ENCODE measurements at regions not wholly inside any gene's neighbourhood (a gene's known extent, or its start where the extent isn't known, plus 50 kb on each side); places are given as distances from the start of the nearest gene placed in this dataset.
"Not testable (repeated sequence)": the region's sequence is repeated elsewhere in the genome, so short reads cannot be mapped to it uniquely, and the experiment has no call there.

DNA sequence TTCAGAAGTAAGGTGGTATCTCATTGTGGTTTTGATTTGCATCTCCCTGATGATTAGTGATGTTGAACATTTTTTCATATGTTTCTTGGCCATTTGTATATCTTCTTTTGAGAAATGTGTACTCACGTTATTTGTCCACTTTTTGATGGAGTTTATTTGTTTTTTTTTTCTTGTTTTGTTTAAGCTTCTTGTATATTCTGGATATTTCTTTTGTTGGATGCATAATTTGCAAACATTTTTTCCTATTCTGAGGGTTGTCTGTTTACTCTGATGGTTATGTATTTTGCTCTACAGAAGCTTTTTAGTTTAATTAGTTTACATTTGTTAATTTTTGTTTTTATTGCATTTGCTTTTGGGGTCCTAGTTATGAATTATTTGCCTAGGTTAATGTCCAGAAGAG lies 927.4 kb upstream of the LRFN5 start:
- no peak for DNase-seq (ENCODE audit: low read depth)
- no peak for TF ChIP-seq CTCF (IDR thresholded peaks at IDR 0.05; ENCODE audit: control insufficient read depth, extremely low read depth, insufficient read depth)
- H3K4me3 ChIP-seq (ENCODE audit: low read depth, low read length) = no peak overlapping the region

GRCh38 chr14:40677206-40677605 lies 929.5 kb upstream of the LRFN5 start:
- not testable (repeated sequence) for H3K4me3 ChIP-seq (ENCODE audit: low read depth, low read length); DNase-seq (ENCODE audit: low read depth)

DNA sequence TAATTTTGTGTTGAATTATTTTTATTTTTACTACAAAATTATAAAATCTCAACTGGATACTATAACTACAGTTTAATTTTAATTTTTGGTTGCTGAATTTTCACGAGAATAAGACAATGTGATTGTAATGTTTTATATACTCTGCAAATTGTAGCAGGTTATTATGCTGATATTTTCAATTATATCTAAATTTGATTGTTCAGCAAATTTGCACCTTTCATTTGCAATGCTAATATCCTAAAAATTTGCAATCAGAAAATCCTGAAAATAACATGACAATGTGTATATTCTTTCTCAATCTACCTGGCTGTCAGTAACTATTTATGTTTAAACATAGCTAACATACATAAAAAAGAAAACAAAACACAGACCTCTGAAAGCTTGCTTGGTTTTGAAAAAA lies 932.2 kb upstream of the LRFN5 start:
- no peak overlapping the region for H3K4me3 ChIP-seq (ENCODE audit: low read depth, low read length)
- DNase-seq (ENCODE audit: low read depth) = no peak
- no peak for TF ChIP-seq CTCF (IDR thresholded peaks at IDR 0.05; ENCODE audit: control insufficient read depth, extremely low read depth, insufficient read depth)

DNA sequence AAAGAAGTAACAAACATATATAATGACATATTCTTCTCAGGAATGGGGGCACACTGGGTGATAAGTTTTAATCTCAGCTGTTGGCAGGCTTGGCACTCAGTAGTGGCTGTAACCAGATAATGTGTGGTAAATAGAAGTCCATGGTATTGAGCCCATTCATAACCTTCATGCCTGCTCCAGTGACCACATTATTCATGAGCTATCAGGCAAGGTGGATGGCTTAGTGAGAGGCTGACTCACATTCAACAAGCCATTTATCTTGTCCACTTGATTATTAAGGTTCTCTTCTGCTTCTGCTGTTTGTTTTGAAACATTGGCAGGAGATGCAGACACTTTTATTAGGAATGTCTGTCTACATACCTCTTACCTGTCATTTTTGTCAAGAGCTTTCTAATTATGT lies 950.4 kb upstream of the LRFN5 start:
- DNase-seq (ENCODE audit: low read depth) = no peak
- H3K4me3 ChIP-seq (ENCODE audit: low read depth, low read length) = no peak overlapping the region
- TF ChIP-seq CTCF (IDR thresholded peaks at IDR 0.05; ENCODE audit: control insufficient read depth, extremely low read depth, insufficient read depth) = no peak

DNA sequence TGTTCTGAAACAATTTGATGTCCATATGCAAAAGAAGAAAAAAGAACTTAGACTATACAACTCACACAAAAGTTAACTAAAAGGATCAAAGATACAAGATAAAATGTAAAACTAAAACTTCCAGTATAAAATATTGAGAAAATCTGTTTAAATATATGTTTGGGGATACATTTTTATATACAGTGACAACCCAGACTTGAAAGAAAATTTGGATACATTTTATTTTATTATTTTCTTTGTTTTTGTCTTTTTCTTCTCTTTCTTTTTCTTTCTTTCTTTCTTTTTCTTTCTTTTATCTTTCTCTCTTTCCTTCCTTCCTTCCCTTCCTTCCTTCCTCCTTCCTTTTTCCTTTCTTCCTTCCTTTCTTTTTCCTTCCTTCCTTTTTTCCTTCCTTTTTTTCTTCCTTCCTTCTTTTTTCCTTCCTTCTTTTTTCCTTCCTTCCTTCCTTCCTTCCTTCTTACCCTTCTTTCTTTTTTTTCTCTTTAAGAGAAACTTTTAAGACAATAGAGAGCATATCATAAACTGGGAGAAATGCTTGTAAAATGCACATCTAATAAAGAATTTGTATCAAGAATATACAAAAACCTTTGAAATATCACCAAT lies 954.5 kb upstream of the LRFN5 start:
- no peak for DNase-seq (ENCODE audit: low read depth)
- H3K4me3 ChIP-seq (ENCODE audit: low read depth, low read length) = no peak overlapping the region
- TF ChIP-seq CTCF (IDR thresholded peaks at IDR 0.05; ENCODE audit: control insufficient read depth, extremely low read depth, insufficient read depth) = no peak

- no peak for DNase-seq (ENCODE audit: low read depth)
- no peak for TF ChIP-seq CTCF (IDR thresholded peaks at IDR 0.05; ENCODE audit: control insufficient read depth, extremely low read depth, insufficient read depth)
- no peak overlapping the region for H3K4me3 ChIP-seq (ENCODE audit: low read depth, low read length)
Measured at GRCh38 chr14:40630471-40630870, 976.2 kb upstream of the LRFN5 start.

- DNase-seq (ENCODE audit: low read depth); H3K4me3 ChIP-seq (ENCODE audit: low read depth, low read length): not testable (repeated sequence)
Measured at GRCh38 chr14:40629551-40630137, 977.0 kb upstream of the LRFN5 start.

DNA sequence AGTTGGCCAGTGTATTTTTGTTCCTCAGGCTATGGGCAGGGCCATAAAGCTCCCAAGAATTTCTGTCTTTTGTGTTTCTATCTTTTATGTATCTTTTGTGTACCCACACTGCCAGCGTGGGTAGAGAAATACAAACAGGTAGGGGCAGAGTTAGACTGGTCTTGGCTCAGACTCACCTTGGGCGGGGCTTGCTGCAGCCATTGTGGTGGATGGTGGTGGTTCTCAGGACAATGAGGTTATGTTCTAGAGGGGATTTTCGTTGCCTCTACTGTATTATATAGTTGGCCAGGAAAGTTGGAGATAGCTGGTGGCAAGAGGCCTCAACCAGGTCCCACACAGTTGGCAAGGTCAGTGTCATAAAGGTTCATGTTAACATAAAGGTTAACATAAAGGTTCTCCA lies 977.5 kb upstream of the LRFN5 start:
- H3K4me3 ChIP-seq (ENCODE audit: low read depth, low read length) = no peak overlapping the region
- TF ChIP-seq CTCF (IDR thresholded peaks at IDR 0.05; ENCODE audit: control insufficient read depth, extremely low read depth, insufficient read depth) = no peak
- no peak for DNase-seq (ENCODE audit: low read depth)

Data from LNCaP clone FGC (cell line).